Aorta (tissue), 5 donors: ENCODE measurements at regions not wholly inside any gene's neighbourhood (a gene's known extent, or its start where the extent isn't known, plus 50 kb on each side); places are given as distances from the start of the nearest gene placed in this dataset.
A peak's percentile ranks its signal among the peaks of the same experiment; 100 is the strongest.

ENCODE experiments used
- ATAC-seq: fragments of 200-7000 bp; cut with Tn5 transposase; one replicate; pipeline ENCODE4 v1.9.1; 2022; ENCODE audit warnings: moderate library complexity; ENCODE audit not compliant: low FRiP score
- DNase-seq, 2 donors: peaks; one replicate each; pipeline ENCODE4 v3.0.0-alpha.2; 2020
- H3K27ac ChIP-seq, 2 donors: one replicate each; pipeline ENCODE4 v1.5.1; 2013; ENCODE audit warnings: low read length in 2 of 2, mild to moderate bottlenecking in 2 of 2, moderate library complexity in 2 of 2, control low read depth in 1 of 2, inconsistent platforms in 1 of 2, low read depth in 1 of 2
- H3K27me3 ChIP-seq, 2 donors: one replicate each; pipeline ENCODE4 v1.6.1; 2013; ENCODE audit warnings: control low read depth in 1 of 2, low read length in 1 of 2, mild to moderate bottlenecking in 1 of 2, moderate library complexity in 1 of 2; ENCODE audit not compliant: insufficient read depth in 2 of 2, control insufficient read depth in 1 of 2
- H3K36me3 ChIP-seq, 2 donors: one replicate each; pipeline ENCODE4 v1.6.1; 2013; ENCODE audit warnings: control low read depth in 1 of 2, low read length in 1 of 2, mild to moderate bottlenecking in 1 of 2; ENCODE audit not compliant: insufficient read depth in 2 of 2, control insufficient read depth in 1 of 2
- H3K4me1 ChIP-seq, 2 donors: one replicate each; pipeline ENCODE4 v1.6.1; 2013; ENCODE audit warnings: low read length in 2 of 2, control low read depth in 1 of 2, mild to moderate bottlenecking in 1 of 2, moderate library complexity in 1 of 2; ENCODE audit not compliant: insufficient read depth in 2 of 2, control insufficient read depth in 1 of 2
- H3K4me3 ChIP-seq, 2 donors: one replicate each; pipeline ENCODE4 v1.5.1; 2013; ENCODE audit warnings: low read length in 2 of 2, control low read depth in 1 of 2, mild to moderate bottlenecking in 1 of 2
- H3K9me3 ChIP-seq: one replicate; pipeline ENCODE4 v1.6.1; 2013; ENCODE audit warnings: mild to moderate bottlenecking, low read length; ENCODE audit not compliant: control insufficient read depth
- WGBS, 2 donors: extraction: QIAGEN DNeasy Blood & Tissue Kit; methylation state at CpG; one replicate each; pipeline ENCODE4 v1.1.7; 2013; 5-methylcytosine and 5-hydroxymethylcytosine counted together
- intact Hi-C, 2 donors: fragments of 100-400 bp; cut with DNase I; formaldehyde crosslinking; loops; one replicate each; pipeline versions ENCODE4 v1.14.2 to v1.15.0; 2022
- donor health status: healthy with polysubstance abuse.
- donor health status: Bipolar disorder and iron deficiency.
- donor health status: DM: no; HTN: no; CAD: no.
- donor health status: DM: no; HTN: no; CAD: no.
- donor health status: DM: yes; HTN: yes; CAD: no.

DNA sequence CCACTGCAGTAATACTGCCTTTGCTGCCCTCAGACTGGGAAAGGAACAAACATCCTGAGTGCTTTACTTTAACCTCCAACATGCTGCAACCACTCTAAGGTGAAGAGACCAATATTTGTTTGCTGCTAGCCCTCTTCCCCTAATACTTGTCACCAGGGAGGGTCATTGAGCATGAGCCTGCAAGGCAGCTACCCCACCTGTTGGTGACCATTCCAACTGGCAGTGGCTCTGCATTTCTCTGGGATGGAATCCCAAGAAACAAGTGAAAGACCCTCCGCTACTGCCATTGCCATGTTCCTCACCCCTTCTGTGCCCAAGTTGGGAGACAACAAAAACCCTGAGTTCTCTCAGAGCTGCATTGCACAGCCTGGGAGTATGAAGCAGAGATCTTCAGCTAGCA, 462.7 kb downstream of the ZBBX start:
- intact Hi-C loops, result no loop called here
- no peaks in the 10 kb centered on the region for H3K4me1 ChIP-seq
- H3K4me3 ChIP-seq, result no peak overlapping the region
- no peaks in the 10 kb centered on the region for H3K36me3 ChIP-seq
- H3K27me3 ChIP-seq, result no peaks in the 10 kb centered on the region
- H3K9me3 ChIP-seq, result peaks cover 3% of the 10 kb centered on the region
- no peak overlapping the region for H3K27ac ChIP-seq
- DNase-seq (no peak), ATAC-seq (no peak)
- WGBS, 2 donors, result 93 to 96% methylated on average over 1 of the region's 1 CpG

DNA sequence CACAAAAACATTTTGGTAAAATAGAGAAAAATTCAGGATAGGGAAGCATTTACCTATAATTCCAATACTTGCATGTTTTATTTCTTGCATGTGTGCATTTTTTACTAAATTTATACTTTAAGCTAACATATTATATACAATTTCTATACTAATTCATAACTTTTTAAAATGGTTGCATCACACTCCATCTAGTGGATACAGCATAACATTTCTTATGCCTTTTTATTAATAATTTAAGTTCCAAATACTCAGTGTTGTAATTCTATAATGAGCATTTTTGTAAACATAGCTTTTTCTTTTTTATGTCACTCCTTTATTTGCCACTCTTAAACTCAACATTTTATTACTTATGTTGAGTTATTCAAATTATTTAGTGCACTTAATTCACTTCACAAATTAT, 477.7 kb downstream of the ZBBX start:
- no peak overlapping the region for H3K27ac ChIP-seq
- intact Hi-C loops, result no loop called here

DNA sequence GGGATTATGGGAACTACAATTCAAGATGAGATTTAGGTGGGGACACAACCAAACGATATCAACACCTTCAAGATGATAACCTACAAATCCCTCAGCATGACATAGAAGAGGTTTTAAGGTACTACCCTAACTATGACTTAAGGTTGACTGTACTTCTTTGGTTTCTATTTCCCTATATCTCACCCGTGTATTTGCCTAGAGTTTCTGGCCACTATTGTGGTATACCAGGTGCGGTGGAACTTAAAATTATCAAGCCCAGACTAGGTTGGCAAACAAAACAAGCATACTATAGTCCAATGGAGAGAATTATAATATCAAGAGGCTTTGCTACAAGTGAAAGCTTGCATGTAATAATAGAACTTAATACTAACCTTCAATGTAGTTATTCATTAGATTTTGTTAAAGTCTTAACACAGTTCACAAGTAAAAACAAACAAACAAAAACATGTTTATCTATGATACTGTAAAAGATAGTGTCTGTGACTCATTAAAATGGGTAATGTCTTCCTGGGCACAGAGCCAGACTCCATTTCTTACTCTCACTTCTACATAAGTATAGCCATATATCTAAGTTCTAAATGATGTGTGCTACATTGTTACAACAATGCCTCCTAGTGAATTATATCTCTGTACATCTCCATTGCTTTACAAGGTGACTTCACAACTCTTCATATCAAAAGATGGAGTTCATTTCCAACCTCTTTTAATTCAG, 479.1 kb downstream of the ZBBX start:
- H3K4me1 ChIP-seq, result no peaks in the 10 kb centered on the region
- ATAC-seq (no peak), DNase-seq (no peak)
- 88 to 90% methylated on average over 3 of the region's 3 CpGs for WGBS, 2 donors
- H3K27ac ChIP-seq, result no peak overlapping the region
- no peaks in the 10 kb centered on the region for H3K36me3 ChIP-seq
- intact Hi-C loops, result no loop called here
- H3K27me3 ChIP-seq, result no peaks in the 10 kb centered on the region
- H3K4me3 ChIP-seq, result no peak overlapping the region
- H3K9me3 ChIP-seq, result no peaks in the 10 kb centered on the region

More for the DNA sequence above, 477.7 kb downstream of the ZBBX start:
- Histone ChIP-seq H3K4me1 (no peaks in the 10 kb centered on the region), H3K27me3 (no peaks in the 10 kb centered on the region), H3K9me3 (no peaks in the 10 kb centered on the region), H3K36me3 (no peaks in the 10 kb centered on the region), H3K4me3 (no peak overlapping the region)
- ATAC-seq, result no peak
- no peak for DNase-seq

DNA sequence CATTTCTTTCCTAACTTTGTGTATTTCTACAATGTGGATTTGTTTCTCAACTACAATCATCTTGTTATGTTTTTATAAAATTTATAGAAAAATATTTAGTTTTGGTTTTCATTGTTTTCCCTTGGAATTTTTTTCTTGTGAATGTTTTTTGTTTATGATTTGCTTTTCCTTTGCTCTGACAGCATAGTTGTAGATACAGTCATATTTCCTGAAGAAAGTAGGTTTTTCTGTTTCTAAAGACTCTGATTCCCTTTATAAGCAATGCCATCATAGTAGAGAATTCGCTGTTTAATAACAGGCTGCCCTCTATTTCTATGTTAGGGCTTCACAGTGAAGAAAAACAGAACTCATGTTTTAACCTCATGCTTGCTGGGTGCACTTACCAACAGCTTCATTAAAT, 482.3 kb downstream of the ZBBX start:
- no peak for ATAC-seq
- Histone ChIP-seq H3K36me3 (no peaks in the 10 kb centered on the region), H3K27ac (no peak overlapping the region), H3K4me1 (no peaks in the 10 kb centered on the region), H3K9me3 (no peaks in the 10 kb centered on the region), H3K4me3 (no peak overlapping the region), H3K27me3 (no peaks in the 10 kb centered on the region)
- intact Hi-C loops, result no loop called here
- WGBS, 2 donors, result 14 to 21% methylated on average over 1 of the region's 1 CpG
- DNase-seq, result no peak

DNA sequence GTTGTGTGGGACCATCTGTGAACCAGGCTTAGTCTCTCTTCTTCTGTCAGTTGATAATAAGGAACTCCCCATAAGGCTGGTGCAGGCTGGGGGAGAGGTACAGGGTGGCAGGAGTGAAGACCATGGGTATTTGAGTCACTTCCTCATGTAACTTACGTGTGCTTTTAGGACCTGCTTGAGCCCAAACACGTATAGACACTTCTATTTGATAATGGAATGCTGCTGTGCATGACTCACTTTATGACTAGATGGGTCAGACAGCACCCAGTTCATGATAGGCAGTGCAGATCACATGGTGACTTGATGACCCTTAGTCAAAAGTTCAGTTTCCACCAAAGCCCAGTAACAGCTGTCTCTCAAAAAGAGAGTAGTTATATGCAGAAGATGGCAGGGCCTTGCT, 490.9 kb downstream of the ZBBX start:
- H3K27ac ChIP-seq, result no peak overlapping the region
- DNase-seq, result no peak
- WGBS, 2 donors, result 77 to 84% methylated on average over 2 of the region's 2 CpGs
- H3K4me3 ChIP-seq, result no peak overlapping the region
- H3K36me3 ChIP-seq, result no peaks in the 10 kb centered on the region
- H3K27me3 ChIP-seq, result no peaks in the 10 kb centered on the region
- ATAC-seq, result no peak
- intact Hi-C loops, result no loop called here
- H3K4me1 ChIP-seq, result no peaks in the 10 kb centered on the region
- H3K9me3 ChIP-seq, result no peaks in the 10 kb centered on the region

DNA sequence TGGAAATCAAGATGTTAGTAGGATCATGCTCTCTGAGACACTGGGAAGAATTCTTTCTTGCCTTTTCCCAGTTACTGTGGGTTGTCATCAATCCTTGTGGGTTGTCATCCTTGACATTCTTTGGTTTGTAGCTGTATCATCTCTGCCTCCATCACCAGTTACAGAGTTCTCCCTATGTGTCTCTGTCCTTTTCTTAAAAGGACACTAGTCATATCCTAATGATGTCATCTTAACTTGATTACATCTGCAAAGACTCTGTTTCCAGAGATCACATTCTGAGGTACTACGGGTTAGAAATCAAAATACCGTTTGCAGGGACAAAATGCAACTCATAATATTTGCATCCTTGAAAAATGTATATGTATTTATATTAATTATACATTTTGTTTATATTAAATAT, 500.4 kb downstream of the ZBBX start:
- WGBS, 2 donors, result 91% methylated on average over 2 of the region's 2 CpGs
- no peak overlapping the region for H3K4me3 ChIP-seq
- H3K36me3 ChIP-seq, result no peaks in the 10 kb centered on the region
- no peak overlapping the region for H3K27ac ChIP-seq
- no peaks in the 10 kb centered on the region for H3K4me1 ChIP-seq
- no peak for ATAC-seq
- H3K9me3 ChIP-seq, result no peaks in the 10 kb centered on the region
- H3K27me3 ChIP-seq, result no peaks in the 10 kb centered on the region
- no peak for DNase-seq
- intact Hi-C loops, result no loop called here

DNA sequence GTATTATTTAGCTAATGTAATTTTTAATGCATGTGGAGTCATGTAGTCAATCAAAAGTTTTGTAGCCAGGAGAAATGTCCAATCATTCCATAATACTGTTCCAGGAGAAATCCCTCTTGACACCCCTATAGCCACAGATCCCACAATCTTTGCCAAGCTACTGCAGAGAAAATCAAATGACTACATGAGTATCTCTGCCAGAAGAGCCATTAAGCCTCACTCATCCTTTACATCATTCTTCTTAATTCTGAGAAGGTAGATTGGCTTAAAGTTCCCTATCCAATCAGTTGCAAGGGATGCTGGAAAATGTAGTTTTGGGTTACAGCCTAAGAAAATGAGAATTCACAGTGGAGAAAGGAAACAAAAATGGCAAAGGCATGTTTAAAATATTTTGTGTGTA, 502.1 kb downstream of the ZBBX start:
- Histone ChIP-seq H3K36me3 (no peaks in the 10 kb centered on the region), H3K4me3 (no peak overlapping the region), H3K27ac (no peak overlapping the region), H3K4me1 (no peaks in the 10 kb centered on the region), H3K9me3 (peaks cover 2% of the 10 kb centered on the region), H3K27me3 (no peaks in the 10 kb centered on the region)
- ATAC-seq, result no peak
- intact Hi-C loops, result no loop called here
- DNase-seq, result no peak

DNA sequence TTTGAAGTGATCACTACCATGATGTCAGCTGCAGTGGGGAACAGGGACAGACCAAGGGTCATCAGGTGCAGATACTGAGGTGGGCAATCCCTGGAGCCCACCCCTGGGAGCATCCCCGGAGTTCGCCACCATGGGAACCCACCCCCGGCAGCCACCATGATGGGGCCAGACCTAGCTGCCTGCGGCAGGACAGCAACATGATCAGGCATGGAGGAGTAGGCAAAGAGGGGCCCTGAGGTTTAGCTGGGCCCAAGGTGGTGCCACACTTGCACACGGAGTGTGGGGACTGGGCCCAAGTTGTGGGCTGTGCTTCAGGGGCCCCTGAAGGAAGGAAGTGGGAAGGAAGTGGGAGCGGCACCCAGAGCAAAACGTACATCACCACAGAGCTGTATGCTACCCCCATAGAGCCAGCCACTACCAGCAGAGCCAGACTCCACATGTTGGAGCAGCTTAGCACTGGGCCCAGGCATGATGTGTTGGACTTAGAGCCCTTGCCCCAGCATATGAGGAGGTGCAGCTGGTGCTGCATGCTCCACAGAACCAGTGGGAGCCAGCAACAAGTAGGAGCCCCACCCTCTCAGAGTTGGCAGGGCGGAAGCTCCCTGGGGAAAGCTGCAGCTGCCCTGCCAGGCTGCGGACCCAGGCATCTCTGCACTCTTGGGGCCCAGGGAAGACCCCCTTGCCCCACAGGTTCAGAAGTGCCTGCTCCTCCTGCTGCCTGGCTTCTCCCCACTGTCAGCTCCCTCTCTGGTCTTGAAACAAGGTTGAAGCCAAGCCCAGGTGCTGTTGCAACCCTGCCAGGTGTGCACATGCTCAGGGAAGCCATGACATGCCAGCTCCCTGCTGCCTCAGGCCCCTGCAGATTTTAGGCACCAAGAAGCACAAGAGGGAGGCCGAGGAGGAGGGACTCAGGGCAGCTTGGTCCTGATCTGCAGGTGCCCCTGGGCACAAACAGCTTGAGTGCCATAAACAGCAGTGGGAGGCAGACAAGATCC, 515.3 kb downstream of the ZBBX start:
- 93% methylated on average over 10 of the region's 10 CpGs for WGBS, 2 donors

DNA sequence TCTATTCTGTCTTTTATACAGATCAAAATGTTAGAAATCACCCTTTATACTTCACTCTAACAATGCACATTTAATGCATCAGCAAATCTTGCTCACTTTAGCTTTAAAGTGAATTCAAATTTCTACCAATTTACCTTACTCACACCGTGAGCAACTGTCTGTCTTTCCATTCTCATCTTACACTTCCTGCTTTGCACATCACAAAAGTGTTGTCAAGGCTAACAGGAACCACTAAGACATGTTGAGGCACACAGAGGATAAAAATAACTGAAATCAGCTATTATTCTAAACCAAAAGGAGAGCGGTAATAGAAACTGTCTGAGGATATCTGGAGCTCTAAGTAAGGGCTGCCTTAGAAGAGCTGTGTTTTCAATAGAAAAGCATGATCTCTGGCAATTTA, 519.9 kb downstream of the ZBBX start:
- DNase-seq (no peak), ATAC-seq (no peak)
- intact Hi-C loops, result no loop called here
- no peak overlapping the region for H3K27ac ChIP-seq
- WGBS, 2 donors, result 61 to 63% methylated on average over 2 of the region's 2 CpGs
- no peaks in the 10 kb centered on the region for H3K9me3 ChIP-seq
- no peak overlapping the region for H3K4me3 ChIP-seq
- no peaks in the 10 kb centered on the region for H3K4me1 ChIP-seq
- H3K27me3 ChIP-seq, result no peaks in the 10 kb centered on the region
- no peaks in the 10 kb centered on the region for H3K36me3 ChIP-seq

More for the DNA sequence above, 515.3 kb downstream of the ZBBX start:
- Histone ChIP-seq H3K36me3 (no peaks in the 10 kb centered on the region), H3K27me3 (no peaks in the 10 kb centered on the region), H3K9me3 (no peaks in the 10 kb centered on the region), H3K4me1 (no peaks in the 10 kb centered on the region), H3K4me3 (no peak overlapping the region), H3K27ac (no peak overlapping the region)
- intact Hi-C loops, result no loop called here
- ATAC-seq (peak; percentile 59), DNase-seq (no peak)
